Stimulated activated CD8-positive, alpha-beta memory T cell treated with anti-CD3 and anti-CD28 coated beads, Interleukin-12 subunit alpha, Interleukin-12 subunit beta, amount 100 ng/mL, for 24 hours (primary cell): ENCODE measurements at regions not wholly inside any gene's neighbourhood (a gene's known extent, or its start where the extent isn't known, plus 50 kb on each side); places are given as distances from the start of the nearest gene placed in this dataset.

Experiments used
- DNase-seq: peaks from one replicate; pipeline ENCODE4 v3.0.0-alpha.2; 2020; ENCODE audit errors: extremely low read depth

DNA sequence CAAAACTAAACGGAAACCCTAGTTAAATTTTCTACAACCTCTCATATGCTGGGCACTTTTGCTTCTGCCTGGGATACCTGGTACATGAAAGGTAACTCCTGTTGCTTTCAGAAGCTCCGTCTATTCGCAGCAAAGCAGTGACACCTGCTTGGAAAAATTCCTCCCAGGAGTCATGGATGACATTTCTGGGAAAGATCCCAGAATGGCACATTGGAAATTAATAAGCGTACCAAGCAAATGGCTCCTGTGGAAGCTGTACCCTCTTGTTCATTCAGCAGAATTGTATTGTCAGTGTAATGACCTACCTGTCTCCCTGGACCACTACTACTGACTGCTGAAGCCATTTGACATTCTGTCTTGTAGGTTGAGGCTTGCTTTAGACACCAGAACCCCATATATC is 349.7 kb upstream of the NOCT start:
- DNase-seq = no peak

DNA sequence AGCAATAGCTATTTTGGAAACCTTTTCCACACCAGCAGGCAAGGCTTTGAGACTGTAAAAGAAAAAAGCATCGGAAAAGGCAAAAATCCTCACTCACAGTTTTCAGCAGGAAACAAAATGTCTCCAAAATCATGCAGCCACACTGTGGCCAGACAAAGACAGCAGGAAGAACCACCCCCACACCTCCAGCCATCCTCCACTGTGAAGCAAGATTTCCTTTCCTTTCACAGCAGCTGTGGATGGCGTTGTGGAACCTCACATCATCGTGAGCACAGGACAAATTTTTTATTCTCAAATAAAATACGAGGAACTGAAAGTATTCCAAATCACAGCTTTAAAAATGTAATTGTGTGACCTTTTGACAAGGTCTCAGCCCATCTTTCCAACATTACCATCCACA is 351.7 kb upstream of the NOCT start:
- no peak for DNase-seq

DNA sequence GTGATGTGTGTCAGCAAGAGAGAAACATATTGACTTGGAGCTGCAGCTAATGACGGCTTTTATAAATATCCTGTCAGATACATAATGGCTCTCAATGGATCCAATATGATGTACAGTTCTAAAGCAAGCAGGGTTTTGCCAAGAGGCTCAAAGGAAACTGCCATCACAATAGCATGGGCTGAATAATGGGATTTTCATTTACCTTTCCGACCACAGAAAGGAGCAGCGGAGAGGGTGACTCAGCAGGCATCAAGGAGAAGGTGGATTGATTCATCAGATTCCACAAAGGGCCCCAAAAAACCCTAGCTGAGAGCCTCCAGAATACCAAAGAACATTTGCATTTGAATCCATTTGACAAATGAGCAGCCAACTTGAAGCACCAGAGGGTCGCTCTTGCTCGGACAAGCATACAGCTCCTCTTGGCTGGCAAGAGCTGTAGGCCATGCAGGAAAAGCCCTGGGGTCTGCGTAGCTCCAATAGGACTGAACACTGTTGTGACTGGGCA is 355.7 kb upstream of the NOCT start:
- no peak for DNase-seq

DNA sequence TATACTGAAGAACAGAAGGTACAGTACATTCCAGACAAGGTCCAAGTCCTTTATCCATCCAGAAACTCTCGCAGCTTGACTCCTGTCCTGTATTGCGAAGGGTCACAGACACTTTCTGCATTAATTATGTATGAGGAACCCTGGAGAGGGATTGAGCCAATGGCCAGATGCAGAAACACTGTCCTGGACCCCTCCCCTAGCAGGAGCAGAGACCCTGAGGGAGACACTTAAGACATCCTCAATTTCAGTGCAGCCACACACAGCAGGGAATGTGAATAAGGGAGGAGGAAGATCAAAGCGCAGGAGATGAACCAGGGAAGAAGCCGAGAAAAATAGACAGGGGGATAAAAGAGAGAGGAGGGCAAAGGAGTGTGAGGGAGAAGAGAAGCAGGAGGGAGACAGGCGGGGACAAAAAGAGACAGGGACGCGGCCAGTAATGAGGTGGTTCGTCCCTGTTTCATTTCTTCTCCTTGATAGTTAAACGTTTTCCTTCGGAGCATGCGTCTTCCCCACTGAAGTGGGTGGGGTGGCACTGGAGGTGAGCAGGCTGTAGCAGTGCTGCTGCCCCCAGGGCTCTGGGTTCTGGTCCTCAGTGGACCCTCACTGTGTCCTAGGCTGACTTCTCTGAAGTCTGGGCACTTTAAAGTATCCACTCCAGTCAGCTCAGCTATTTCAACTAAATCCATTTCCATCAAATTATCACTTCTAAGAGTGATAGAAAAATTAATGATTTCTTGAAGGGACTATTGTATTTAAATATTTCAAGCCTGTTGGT is 356.4 kb upstream of the NOCT start:
- DNase-seq = no peak

DNA sequence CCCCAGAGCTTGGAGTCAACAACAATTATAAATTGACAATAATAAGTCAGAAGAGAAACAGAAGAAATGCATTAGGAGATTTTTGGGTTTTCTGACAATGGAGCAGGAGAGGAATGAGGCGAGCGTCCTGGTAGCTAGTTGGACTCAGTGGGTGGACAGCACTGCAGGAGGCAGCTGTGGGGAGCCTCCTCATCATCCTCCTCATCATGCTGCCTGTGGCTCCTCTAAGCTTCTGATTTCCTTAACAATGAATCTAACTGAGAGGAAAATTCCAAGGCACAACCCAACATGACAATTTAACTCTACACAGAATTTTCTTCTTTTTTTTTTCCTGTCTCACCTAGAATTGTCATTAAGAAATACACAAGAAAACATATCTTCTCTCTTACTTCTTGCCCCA is 357.1 kb upstream of the NOCT start:
- no peak for DNase-seq

DNA sequence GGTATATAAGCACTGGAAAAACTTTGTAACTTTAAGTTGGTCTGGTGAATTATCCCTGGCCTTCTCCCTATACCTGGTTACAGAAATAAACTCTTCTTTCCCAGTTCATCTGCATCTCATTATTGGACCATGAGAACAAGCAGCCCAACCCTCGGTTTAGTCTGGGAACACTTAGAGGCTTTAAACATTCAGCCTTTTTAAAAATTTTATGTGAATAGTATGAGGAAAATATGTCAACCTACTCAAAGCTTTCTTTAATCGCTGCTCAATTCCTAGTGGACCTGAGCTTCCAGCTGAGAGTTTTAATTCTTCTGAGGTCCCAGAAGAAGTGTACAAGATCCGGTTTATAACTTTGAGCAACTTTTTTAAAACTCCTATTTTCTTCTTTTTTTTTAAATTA is 358.6 kb upstream of the NOCT start:
- DNase-seq = no peak

DNA sequence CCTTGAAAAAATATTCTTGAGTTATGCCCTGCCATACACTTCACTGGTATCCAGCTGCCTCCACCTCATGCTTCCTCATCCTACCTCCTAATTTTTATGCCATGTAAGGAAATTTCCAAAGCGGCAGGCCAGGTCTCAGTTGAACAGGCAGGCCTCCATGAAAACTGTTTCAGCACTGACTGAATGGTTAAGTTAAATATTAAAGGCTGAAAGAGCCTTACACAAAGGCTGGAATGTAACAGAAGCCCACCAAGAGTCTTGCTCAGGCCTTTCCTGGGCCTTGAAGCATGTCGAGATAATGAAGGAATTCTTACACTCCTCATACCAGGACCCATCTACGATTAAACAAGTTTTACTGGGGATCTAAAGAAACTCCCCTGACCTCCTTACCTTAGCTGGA is 359.6 kb upstream of the NOCT start:
- DNase-seq = no peak

DNA sequence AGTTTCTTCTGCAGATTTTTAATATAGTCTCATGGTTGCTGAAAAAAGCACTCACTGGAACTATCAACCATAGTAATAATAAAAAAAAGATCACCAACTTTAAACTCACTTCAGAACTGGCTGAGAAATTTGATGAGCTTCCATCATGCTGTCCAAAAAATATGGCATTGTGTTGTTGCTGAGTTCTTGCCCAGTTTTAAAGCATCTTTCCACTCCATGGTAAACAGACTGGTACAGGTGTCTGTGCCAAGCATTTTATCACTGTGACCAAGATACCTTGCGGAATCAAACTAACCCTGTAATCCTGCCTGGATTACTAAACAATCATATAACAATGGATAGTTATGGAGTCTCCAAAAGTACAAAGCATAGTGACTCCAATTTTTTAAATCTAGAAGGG is 360.3 kb upstream of the NOCT start:
- DNase-seq = no peak

DNA sequence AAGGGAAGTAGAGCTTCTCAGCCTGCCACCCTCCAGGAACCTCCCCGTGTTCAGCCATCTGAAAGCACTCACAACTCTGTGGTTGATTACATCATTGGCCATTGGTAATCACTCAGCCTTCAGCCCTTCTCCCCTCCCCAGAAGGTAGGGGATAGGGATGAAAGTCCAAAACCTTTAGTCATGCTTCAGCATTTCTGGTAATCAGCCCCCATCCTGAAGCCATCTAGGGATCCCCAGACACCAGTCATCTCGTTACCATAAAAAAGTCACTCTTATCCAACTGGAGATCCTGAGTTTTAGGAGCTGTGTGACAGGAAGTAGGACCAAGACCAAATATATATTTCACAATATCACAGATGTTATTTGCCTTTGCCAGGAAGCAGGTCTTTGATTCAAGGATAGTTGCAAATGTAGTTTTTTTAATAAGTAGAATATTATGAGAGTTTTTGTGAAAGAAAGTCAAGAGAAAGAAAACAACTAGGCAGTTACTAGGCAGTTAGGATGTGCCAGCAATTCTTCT is 364.6 kb upstream of the NOCT start:
- DNase-seq = no peak

DNA sequence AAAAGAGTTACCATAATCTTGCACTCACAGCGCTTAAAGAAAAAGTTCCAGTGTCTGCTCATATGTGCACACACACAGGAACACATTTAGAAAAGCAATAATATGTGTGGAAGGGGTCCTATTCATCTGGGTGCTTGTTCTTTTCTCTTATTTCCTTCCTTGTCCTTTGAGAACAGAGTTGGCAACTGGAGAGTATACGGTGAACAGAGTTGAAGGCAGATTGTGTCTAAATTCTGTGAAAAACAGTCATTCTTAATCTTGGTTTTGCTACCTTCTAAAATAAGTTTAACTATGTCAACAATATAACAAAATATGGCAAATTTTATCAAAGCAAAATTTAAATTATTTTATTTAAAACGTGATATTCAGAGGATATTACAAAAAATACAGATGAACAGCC is 365.1 kb upstream of the NOCT start:
- no peak for DNase-seq

DNA sequence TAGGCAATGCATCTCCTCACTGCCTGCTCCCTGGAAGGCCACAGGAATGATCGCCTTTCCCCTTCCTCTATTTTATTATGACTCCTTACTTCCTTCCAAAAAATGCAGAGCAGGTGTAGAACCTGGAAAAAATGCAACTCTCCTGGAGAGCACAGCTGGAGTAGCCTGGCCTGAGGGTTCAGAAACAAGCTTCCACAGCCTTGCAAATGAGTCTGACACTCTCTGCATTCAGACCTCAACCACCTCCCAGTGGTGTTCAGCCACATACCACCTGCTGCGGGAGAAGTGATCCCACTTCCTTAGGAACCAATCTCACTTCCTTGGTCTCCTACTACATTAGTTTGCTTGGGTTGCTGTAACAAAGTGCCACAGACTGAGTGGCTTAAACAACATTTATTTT is 368.1 kb upstream of the NOCT start:
- DNase-seq = no peak

DNA sequence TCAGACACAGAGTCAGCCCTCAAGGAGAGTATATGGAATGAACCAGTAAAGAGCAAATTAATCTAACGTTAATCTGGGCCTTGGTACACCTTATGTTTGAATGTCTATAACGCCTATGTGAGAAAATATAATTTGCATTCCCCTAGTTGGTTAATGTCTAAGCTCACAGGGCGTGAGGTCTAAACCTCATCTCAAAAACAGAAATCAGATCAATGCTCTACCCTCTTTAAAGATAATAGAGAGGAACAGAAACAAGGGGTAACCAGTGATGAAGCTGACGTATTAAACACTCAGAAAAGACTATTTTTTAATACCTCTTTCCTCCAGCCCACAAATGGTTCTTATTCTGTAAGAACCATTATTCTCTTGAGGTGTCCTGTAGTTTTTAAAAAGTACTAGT is 369.2 kb upstream of the NOCT start:
- DNase-seq = no peak

DNA sequence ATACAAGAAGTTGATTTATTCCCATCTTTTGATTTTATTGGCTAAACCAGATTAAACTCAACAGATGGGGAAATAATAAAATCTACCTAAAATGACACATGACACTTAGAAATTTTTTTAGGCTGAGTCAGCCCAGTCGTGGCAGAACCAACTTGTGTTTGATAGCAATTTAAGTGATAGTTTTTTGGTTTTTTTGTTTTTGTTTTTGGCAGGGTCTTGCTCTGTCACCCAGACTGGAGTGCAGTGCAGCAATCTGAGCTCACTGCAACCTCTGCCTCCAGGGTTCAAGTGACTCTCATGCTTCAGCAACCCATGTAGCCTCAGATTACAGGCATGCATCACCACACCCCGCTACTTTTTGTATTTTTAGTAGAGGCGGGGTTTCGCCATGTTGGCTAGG is 370.3 kb upstream of the NOCT start:
- DNase-seq = no peak

DNA sequence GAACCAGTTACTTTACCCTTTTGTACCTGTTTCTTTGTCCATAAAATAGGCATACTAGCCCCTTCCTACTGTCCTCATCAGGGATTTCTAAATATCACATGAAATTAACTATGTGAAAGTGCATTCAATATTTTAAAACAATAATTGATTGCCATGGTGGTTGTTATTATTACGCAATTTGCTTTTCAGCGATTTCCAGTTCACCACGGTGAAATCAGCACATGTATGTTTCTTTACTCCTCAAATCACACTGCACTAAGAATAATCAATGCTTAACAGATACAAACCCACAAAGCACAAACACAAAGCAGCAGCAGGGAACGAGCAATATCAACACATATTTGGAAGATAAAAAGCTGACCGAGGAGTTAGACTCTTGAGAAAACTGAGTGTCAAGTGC is 371.3 kb upstream of the NOCT start:
- DNase-seq = no peak

DNA sequence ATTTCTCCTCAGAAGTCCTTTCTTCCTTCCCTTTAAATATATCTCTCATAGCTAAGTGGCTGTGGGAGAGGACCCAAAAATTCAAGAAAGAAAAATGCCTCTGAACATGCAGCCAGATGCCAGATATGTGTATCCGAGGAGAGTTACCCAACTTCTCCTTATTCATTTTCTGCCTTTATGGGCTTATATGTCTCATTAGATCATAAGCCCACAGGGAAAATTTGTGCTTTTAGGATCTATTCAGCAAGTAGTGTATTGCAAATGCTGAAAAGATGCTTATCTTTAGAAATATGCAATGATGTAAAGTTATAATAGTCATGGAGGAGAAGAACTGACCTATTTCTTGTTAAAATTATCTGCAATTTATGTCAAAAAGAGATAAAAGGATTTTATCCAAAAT is 371.8 kb upstream of the NOCT start:
- no peak for DNase-seq

DNA sequence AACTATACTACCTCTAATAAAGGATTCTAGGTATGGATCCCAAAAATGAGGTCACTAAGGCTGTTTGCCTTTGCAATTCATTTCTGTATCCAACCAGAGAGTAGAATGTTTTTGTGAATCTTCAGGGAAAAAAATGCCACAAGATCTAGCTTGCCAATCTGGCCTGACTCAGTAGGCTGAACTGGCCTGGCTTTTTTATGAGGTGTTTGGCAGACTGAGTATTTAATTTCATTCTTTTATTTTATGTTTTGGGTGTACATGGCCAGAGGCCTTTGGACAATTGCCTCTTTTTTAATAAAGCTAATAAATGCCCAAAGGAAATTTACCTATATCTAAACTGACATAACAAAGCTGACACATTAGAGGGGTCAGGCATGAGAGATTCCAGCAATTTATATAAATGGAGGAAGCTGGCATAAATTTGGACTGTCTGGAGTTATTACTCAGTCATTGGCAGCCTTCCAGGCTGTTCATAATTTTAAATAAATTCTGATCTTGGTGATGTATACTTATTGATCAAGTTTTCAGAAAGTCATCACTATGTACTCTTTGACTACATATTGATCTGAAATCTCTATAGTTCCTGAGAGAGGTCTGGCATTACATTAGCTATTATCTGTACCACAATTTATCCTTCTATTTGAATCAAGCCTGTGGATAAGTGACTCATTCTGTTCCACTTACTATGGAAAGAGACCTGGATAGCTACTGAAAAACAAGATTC is 376.4 kb upstream of the NOCT start:
- DNase-seq = no peak

DNA sequence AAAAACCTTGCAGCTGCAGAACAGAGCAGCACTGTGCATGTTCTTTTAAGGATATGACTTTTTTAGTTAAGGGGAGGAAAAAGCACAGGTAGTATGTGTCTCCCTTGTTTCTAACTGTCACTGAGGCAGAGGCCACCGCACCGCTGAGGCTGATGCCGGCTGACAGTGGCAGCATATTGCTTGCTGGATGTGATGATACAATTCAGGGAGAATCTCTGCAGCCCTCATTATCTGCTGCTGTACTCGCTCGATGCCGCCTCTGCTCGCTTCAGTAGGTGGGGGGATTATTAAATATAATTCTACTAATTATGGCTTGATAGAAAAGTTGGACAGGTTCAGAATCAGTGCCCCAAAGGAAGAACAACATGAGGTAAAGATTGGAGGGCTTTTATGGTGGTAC is 378.8 kb upstream of the NOCT start:
- DNase-seq = no peak

DNA sequence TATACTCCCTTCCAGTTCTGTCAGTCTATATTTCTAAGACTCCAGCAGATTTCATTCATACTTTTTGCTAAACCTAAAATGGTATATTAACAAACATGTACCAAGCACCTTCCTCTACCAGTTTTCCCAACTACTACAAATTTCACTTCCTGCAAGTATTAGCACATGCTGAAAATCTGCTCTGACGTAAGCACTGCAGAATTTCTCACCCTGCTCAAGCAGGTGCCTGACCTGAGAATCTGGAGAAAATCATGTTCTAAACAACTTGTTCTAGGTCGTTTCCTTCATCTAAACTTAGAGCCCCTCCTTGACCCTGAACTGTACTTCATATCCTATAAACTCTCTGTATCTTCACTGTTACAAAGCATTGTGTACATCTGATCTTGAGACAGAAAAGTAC is 380.7 kb upstream of the NOCT start:
- no peak for DNase-seq

DNA sequence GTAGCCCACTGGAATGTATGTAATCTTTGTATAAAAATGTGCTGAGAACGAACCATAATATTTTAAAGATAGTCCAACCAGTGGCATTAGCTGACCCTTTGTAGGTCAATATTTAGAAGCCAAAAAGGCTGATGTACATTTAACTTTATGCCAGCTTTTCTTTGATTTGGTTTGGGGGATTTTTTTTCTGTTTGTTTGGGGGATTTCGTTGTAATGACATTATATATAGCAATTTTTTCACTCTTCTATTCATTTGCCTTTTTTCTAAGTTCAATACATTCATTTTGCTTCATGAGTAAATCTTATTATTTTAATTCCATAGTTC is 382.0 kb upstream of the NOCT start:
- DNase-seq = no peak

DNA sequence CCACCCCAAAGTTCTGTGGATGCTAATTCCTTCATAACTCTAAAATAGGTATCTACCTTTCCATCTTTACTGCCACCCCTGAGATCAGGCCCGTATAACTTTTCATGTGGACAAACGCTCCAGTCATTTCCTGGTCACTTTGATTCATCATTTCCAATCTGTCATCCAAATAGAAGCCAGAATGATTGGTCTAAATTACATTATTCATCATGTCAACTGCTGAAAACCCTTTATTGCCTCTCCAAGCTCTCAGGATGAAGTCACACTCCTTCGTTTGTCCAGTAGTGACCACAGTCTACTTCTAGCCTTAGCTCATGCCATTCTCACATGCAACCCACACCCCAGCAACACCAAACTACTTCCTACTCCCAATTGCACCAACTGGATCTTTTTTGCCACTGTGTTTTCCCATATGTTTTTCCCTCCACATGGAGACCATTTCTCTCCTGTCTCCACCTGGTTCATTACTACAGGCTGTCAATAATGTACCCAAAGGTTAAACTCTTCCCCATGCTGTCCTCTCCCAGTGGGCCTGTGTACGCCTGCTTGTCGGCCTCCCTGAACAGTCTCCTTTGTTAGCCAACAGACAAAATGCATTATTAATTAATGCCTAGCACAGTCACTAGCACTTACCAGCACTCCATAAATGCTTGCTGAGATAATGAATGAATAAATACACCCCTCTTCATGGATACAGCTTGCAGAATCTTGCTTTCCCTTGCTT is 382.6 kb upstream of the NOCT start:
- DNase-seq = no peak

DNA sequence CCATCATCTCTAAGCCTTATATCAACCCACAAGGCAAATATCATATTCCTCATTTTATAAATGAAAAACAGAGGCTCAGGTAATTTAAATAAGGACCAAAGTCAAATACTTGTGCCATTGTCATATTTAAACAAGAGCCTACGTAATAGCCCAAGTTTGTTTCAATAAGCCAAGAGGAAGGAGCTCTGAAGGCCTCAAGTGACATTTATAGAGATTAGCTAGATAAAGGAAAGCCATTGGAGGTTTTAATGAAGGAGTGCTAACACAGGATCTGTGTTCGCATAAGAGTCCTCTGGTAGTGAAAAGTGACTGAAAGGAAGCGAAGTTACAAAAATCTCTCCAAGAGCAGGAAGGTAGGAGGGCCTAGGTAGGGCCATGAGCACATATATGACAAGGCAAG is 384.9 kb upstream of the NOCT start:
- no peak for DNase-seq

DNA sequence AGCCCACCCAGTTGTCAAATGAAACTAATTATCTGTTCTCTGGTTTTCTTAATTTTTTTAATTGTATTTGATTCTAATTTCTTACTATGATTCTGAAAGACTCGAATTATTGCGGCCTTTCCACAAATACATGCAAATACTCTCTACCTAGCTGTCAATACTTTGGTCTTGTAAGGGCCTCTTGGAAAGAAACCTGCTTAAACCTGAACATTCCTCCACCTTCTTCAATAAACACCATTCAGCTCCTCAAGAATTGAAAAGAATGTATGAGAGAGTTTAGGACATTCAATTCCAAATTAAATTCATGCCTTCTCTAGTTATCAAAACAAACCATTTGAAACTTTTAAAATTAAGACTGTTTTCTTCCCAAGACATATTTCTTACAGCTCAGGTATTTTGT is 385.9 kb upstream of the NOCT start:
- DNase-seq = no peak

DNA sequence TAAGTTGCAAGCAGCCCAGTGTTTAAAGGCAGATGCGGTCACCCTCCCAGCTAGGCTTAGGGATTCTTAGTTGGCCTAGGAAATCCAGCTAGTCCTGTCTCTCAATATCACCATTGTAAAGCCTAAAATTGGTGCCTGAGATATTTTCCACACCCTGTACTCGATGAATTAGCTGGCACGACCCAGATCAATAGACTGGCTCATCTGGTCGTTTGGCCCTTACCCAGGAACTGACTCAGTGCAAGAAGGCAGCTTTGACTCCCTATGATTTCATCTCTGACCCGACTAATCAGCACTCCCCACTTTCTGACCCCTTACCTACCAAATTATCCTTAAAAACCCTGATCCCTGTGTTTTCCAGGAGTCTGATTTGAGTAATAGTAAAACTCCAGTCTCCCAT is 384.9 kb upstream of the SLC7A11 start:
- no peak for DNase-seq
